CD4-positive, alpha-beta memory T cell (primary cell): ENCODE measurements at regions not wholly inside any gene's neighbourhood (a gene's known extent, or its start where the extent isn't known, plus 50 kb on each side); places are given as distances from the start of the nearest gene placed in this dataset.

Experiments used
- CTCF ChIA-PET: fragments of 350-600 bp; sonication (Branson Sonifier 250); formaldehyde crosslinking; loops from one replicate; lab custom pipeline; 2021; ENCODE audit warnings: inconsistent platforms; ENCODE audit not compliant: partially characterized antibody; lab: Charles Lee
- POLR2A ChIA-PET: fragments of 350-600 bp; sonication (Branson Sonifier 250); formaldehyde crosslinking; loops from one replicate; lab custom pipeline; 2021; ENCODE audit not compliant: partially characterized antibody; lab: Charles Lee
- DNase-seq, 5 donors: peaks; one replicate each; pipeline versions ENCODE4 v3.0.0 to v3.0.0-alpha.2; 2020 to 2022; ENCODE audit warnings: mixed read lengths in 1 of 5
- H3K27ac ChIP-seq: one replicate; pipeline ENCODE4 v1.7.0; 2013; ENCODE audit warnings: low read depth, low read length
- H3K27me3 ChIP-seq: 2 replicates; pipeline ENCODE4 v1.7.0; 2013; ENCODE audit warnings: mild to moderate bottlenecking, low read length, moderate library complexity; ENCODE audit not compliant: insufficient read depth
- H3K36me3 ChIP-seq: 2 replicates; pipeline ENCODE4 v1.7.0; 2013; ENCODE audit warnings: mild to moderate bottlenecking, low read length, moderate library complexity; ENCODE audit not compliant: insufficient read depth
- H3K4me1 ChIP-seq: 2 replicates; pipeline ENCODE4 v1.7.0; 2013; ENCODE audit warnings: mild to moderate bottlenecking, low read length, moderate library complexity; ENCODE audit not compliant: insufficient read depth
- H3K4me3 ChIP-seq, 2 donors: one replicate each; pipeline ENCODE4 v1.7.0; 2013; ENCODE audit warnings: low read length in 2 of 2, mild to moderate bottlenecking in 1 of 2
- H3K9me3 ChIP-seq, 2 donors: one replicate each; pipeline ENCODE4 v1.7.0; 2013; ENCODE audit warnings: low read length in 2 of 2, control low read depth in 1 of 2; ENCODE audit not compliant: control insufficient read depth in 1 of 2
- H3K27ac Mint-ChIP-seq, 7 donors: one replicate each; pipeline ENCODE4 v1.8.0; 2020 to 2021; ENCODE audit warnings: mixed read lengths in 7 of 7, mild to moderate bottlenecking in 6 of 7, inconsistent platforms in 3 of 7, moderate library complexity in 3 of 7
- H3K27me3 Mint-ChIP-seq, 2 donors: one replicate each; pipeline ENCODE4 v1.8.0; 2020 to 2021; ENCODE audit warnings: mixed read lengths in 2 of 2
- H3K36me3 Mint-ChIP-seq, 2 donors: one replicate each; pipeline ENCODE4 v1.8.0; 2020 to 2021; ENCODE audit warnings: mixed read lengths in 2 of 2, inconsistent platforms in 1 of 2, mild to moderate bottlenecking in 1 of 2
- H3K4me1 Mint-ChIP-seq, 4 donors: one replicate each; pipeline ENCODE4 v1.8.0; 2020 to 2021; ENCODE audit warnings: mixed read lengths in 4 of 4, mild to moderate bottlenecking in 1 of 4
- H3K4me3 Mint-ChIP-seq, 8 donors: one replicate each; pipeline ENCODE4 v1.8.0; 2020 to 2021; ENCODE audit warnings: mixed read lengths in 8 of 8, mild to moderate bottlenecking in 7 of 8, moderate library complexity in 6 of 8, inconsistent platforms in 3 of 8
- H3K9me3 Mint-ChIP-seq, 8 donors: one replicate each; pipeline ENCODE4 v1.8.0; 2020 to 2021; ENCODE audit warnings: mixed read lengths in 8 of 8, mild to moderate bottlenecking in 5 of 8, inconsistent platforms in 3 of 8, moderate library complexity in 1 of 8
- intact Hi-C: fragments of 100-400 bp; cut with micrococcal nuclease; formaldehyde crosslinking; loops from one replicate; pipeline ENCODE4 v1.15.1; 2023

GRCh38 chr2:57497489-57498096, 549.0 kb upstream of the VRK2 start:
- no peaks in the 10 kb centered on the region for H3K36me3 ChIP-seq
- H3K4me1 Mint-ChIP-seq: no peaks in the 10 kb centered on the region
- H3K4me3 Mint-ChIP-seq: no peak overlapping the region
- no peaks in the 10 kb centered on the region for H3K27me3 ChIP-seq
- no peaks in the 10 kb centered on the region for H3K4me1 ChIP-seq
- H3K27ac ChIP-seq: no peak overlapping the region
- peaks cover 0 to 13% (median 6%) of the 10 kb centered on the region in 8 donors for H3K9me3 Mint-ChIP-seq
- H3K27me3 Mint-ChIP-seq: no peaks in the 10 kb centered on the region
- intact Hi-C loops: no loop called here
- H3K9me3 ChIP-seq: no peaks in the 10 kb centered on the region
- peaks cover 0 to 3% of the 10 kb centered on the region in 2 donors for H3K36me3 Mint-ChIP-seq
- H3K27ac Mint-ChIP-seq: no peak overlapping the region
- CTCF ChIA-PET: interaction anchor here (1.2 to 2.4 kb wide), 2 partner anchors 12 to 1779 kb away, joined by 3 to 7 read pairs; no protein-coding TSS in a partner anchor
- H3K4me3 ChIP-seq: no peak overlapping the region
- POLR2A ChIA-PET: no interaction called here
- DNase-seq: no peak

GRCh38 chr2:57504787-57505186, 541.8 kb upstream of the VRK2 start:
- Mint-ChIP-seq H3K9me3 (peaks cover 0 to 6% (median under 1%) of the 10 kb centered on the region in 8 donors), H3K4me1 (peaks cover 0 to 2% (median 0%) of the 10 kb centered on the region in 4 donors), H3K36me3 (no peaks in the 10 kb centered on the region), H3K27ac (no peak overlapping the region), H3K4me3 (no peak overlapping the region), H3K27me3 (no peaks in the 10 kb centered on the region)
- intact Hi-C loops: no loop called here
- H3K36me3 ChIP-seq: no peaks in the 10 kb centered on the region
- H3K9me3 ChIP-seq: no peaks in the 10 kb centered on the region
- CTCF ChIA-PET: interaction anchor here (1.0 kb wide), 1 partner anchor 14 kb away, joined by 4 read pairs; no protein-coding TSS in a partner anchor
- POLR2A ChIA-PET: no interaction called here
- no peaks in the 10 kb centered on the region for H3K27me3 ChIP-seq
- H3K27ac ChIP-seq: no peak overlapping the region
- no peak overlapping the region for H3K4me3 ChIP-seq
- DNase-seq: no peak
- H3K4me1 ChIP-seq: no peaks in the 10 kb centered on the region

- ChIA-PET POLR2A (no interaction called here), CTCF (interaction anchor here (1.3 to 3.1 kb wide), 3 partner anchors 9 to 1791 kb away, joined by 3 to 8 read pairs (median 7); no protein-coding TSS in a partner anchor)
- Mint-ChIP-seq H3K4me1 (no peaks in the 10 kb centered on the region), H3K27ac (no peak overlapping the region), H3K27me3 (no peaks in the 10 kb centered on the region), H3K36me3 (no peaks in the 10 kb centered on the region), H3K9me3 (peaks cover 0 to 3% (median 0%) of the 10 kb centered on the region in 8 donors), H3K4me3 (no peak overlapping the region)
- Histone ChIP-seq H3K27ac (no peak overlapping the region), H3K4me1 (no peaks in the 10 kb centered on the region), H3K9me3 (no peaks in the 10 kb centered on the region), H3K27me3 (no peaks in the 10 kb centered on the region), H3K36me3 (no peaks in the 10 kb centered on the region), H3K4me3 (no peak overlapping the region)
- no peak for DNase-seq
- intact Hi-C loops: no loop called here
Measured at GRCh38 chr2:57509189-57509588, 537.4 kb upstream of the VRK2 start.

GRCh38 chr2:57510704-57511103, 535.9 kb upstream of the VRK2 start:
- Histone ChIP-seq H3K4me1 (no peaks in the 10 kb centered on the region), H3K27me3 (no peaks in the 10 kb centered on the region), H3K36me3 (no peaks in the 10 kb centered on the region), H3K9me3 (no peaks in the 10 kb centered on the region), H3K4me3 (no peak overlapping the region), H3K27ac (no peak overlapping the region)
- POLR2A ChIA-PET: no interaction called here
- H3K27ac Mint-ChIP-seq: no peak overlapping the region
- CTCF ChIA-PET: interaction anchor here (2.7 kb wide), 1 partner anchor 13 kb away, joined by 7 read pairs; no protein-coding TSS in a partner anchor
- H3K9me3 Mint-ChIP-seq: peaks cover 0 to 3% (median 0%) of the 10 kb centered on the region in 8 donors
- H3K27me3 Mint-ChIP-seq: no peaks in the 10 kb centered on the region
- no peak overlapping the region for H3K4me3 Mint-ChIP-seq
- no peaks in the 10 kb centered on the region for H3K4me1 Mint-ChIP-seq
- DNase-seq: no peak
- intact Hi-C loops: no loop called here
- no peaks in the 10 kb centered on the region for H3K36me3 Mint-ChIP-seq

GRCh38 chr2:57515366-57515765, 531.2 kb upstream of the VRK2 start:
- no peaks in the 10 kb centered on the region for H3K9me3 ChIP-seq
- H3K4me1 Mint-ChIP-seq: no peaks in the 10 kb centered on the region
- no peaks in the 10 kb centered on the region for H3K36me3 ChIP-seq
- no peak for DNase-seq
- H3K4me3 Mint-ChIP-seq: no peak overlapping the region
- H3K4me3 ChIP-seq: no peak overlapping the region
- H3K9me3 Mint-ChIP-seq: peaks cover 0 to 3% (median 0%) of the 10 kb centered on the region in 8 donors
- no peaks in the 10 kb centered on the region for H3K27me3 Mint-ChIP-seq
- no peaks in the 10 kb centered on the region for H3K4me1 ChIP-seq
- no peaks in the 10 kb centered on the region for H3K27me3 ChIP-seq
- no peak overlapping the region for H3K27ac ChIP-seq
- intact Hi-C loops: no loop called here
- CTCF ChIA-PET: no interaction called here
- POLR2A ChIA-PET: no interaction called here
- no peaks in the 10 kb centered on the region for H3K36me3 Mint-ChIP-seq
- no peak overlapping the region for H3K27ac Mint-ChIP-seq

GRCh38 chr2:57516698-57517340, 529.8 kb upstream of the VRK2 start:
- H3K27ac ChIP-seq: no peak overlapping the region
- no peaks in the 10 kb centered on the region for H3K27me3 ChIP-seq
- no peak overlapping the region for H3K4me3 Mint-ChIP-seq
- peaks cover 0 to under 1% (median 0%) of the 10 kb centered on the region in 8 donors for H3K9me3 Mint-ChIP-seq
- H3K27ac Mint-ChIP-seq: no peak overlapping the region
- CTCF ChIA-PET: interaction anchor here (1.3 kb wide), 1 partner anchor 1799 kb away, joined by 5 read pairs; no protein-coding TSS in a partner anchor
- no peaks in the 10 kb centered on the region for H3K4me1 Mint-ChIP-seq
- H3K9me3 ChIP-seq: no peaks in the 10 kb centered on the region
- POLR2A ChIA-PET: no interaction called here
- H3K36me3 ChIP-seq: no peaks in the 10 kb centered on the region
- no peaks in the 10 kb centered on the region for H3K4me1 ChIP-seq
- H3K27me3 Mint-ChIP-seq: no peaks in the 10 kb centered on the region
- intact Hi-C loops: no loop called here
- H3K36me3 Mint-ChIP-seq: no peaks in the 10 kb centered on the region
- no peak overlapping the region for H3K4me3 ChIP-seq
- DNase-seq: peak in 3 of 5 donors; percentile 6 to 10 (median 10)

GRCh38 chr2:57523304-57523703, 523.3 kb upstream of the VRK2 start:
- Histone ChIP-seq H3K4me1 (no peaks in the 10 kb centered on the region), H3K9me3 (no peaks in the 10 kb centered on the region), H3K27me3 (no peaks in the 10 kb centered on the region), H3K4me3 (no peak overlapping the region), H3K36me3 (no peaks in the 10 kb centered on the region), H3K27ac (no peak overlapping the region)
- Mint-ChIP-seq H3K4me3 (no peak overlapping the region), H3K27me3 (no peaks in the 10 kb centered on the region), H3K36me3 (peaks cover 0 to 1% of the 10 kb centered on the region in 2 donors), H3K4me1 (no peaks in the 10 kb centered on the region), H3K27ac (no peak overlapping the region), H3K9me3 (peaks cover 3 to 29% (median 21%) of the 10 kb centered on the region in 8 donors)
- ChIA-PET CTCF (no interaction called here), POLR2A (no interaction called here)
- DNase-seq: no peak
- intact Hi-C loops: no loop called here
